HepG2 (cell line): ENCODE measurements at regions not wholly inside any gene's neighbourhood (a gene's known extent, or its start where the extent isn't known, plus 50 kb on each side); places are given as distances from the start of the nearest gene placed in this dataset.

Source experiments
- ATAC-seq: fragments of 200-7000 bp; cut with Tn5 transposase; 3 replicates; pipeline ENCODE4 v1.9.1; 2020; ENCODE audit warnings: mild to moderate bottlenecking, moderate library complexity
- BruUV-seq: library from RNA; stranded (reverse); fragments of 400-500 nt; replicated peaks from 2 replicates; lab custom pipeline; 2021; lab: Mats Ljungman, UMichigan
- CTCF ChIA-PET: fragments of 300-600 bp; formaldehyde crosslinking; extraction: SDS; loops from one replicate; lab custom pipeline; 2021; ENCODE audit warnings: low total read pairs, inconsistent platforms, low intra/inter-chr PET ratio; lab: Yijun Ruan, JAX
- POLR2A ChIA-PET: fragments of 350-600 bp; sonication (Branson Sonifier 250); formaldehyde crosslinking; loops from one replicate; lab custom pipeline; 2020; ENCODE audit warnings: antibody characterized with exemption, inconsistent platforms; lab: Yijun Ruan, JAX
- DNase-seq: peaks from one replicate; pipeline ENCODE4 v3.0.0-alpha.2; 2015; ENCODE audit warnings: low spot score
- FAIRE-seq: peaks from 3 replicates; lab custom pipeline; 2011; peaks lifted over from hg19 to GRCh38; lab: Jason Lieb, UNC
- H2AFZ ChIP-seq: one replicate; pipeline ENCODE4 v1.6.1; 2011; ENCODE audit warnings: low read length, inconsistent platforms
- H3K27ac ChIP-seq: fragments of 300-600 bp; 3 replicates; pipeline ENCODE4 v1.8.0; 2011; ENCODE audit warnings: mixed run types, mild to moderate bottlenecking, mixed read lengths, low read length, inconsistent platforms; ENCODE audit not compliant: insufficient read depth; ENCODE audit errors: extremely low read length
- H3K27me3 ChIP-seq, 2 experiments: fragments of 200-600 bp in 1 of 2; 2 replicates in 1 of 2; 3 replicates in 1 of 2; pipeline versions ENCODE4 v1.6.0 to v1.8.0; 2011; ENCODE audit warnings: low read length in 2 of 2, mild to moderate bottlenecking in 2 of 2, moderate library complexity in 2 of 2, inconsistent platforms in 1 of 2; ENCODE audit not compliant: insufficient read depth in 2 of 2, control insufficient read depth in 1 of 2
- H3K36me3 ChIP-seq, 2 experiments: fragments of 200-600 bp in 1 of 2; replicated peaks in 1 of 2; 2 replicates in 1 of 2; 3 replicates in 1 of 2; pipeline versions ENCODE4 v1.5.1 to v1.8.0; 2011; ENCODE audit warnings: low read length in 2 of 2, inconsistent platforms in 1 of 2; ENCODE audit not compliant: insufficient read depth in 2 of 2, control insufficient read depth in 1 of 2
- H3K4me1 ChIP-seq: 2 replicates; pipeline ENCODE4 v1.5.1; 2012; ENCODE audit warnings: low read length, inconsistent platforms; ENCODE audit not compliant: insufficient read depth
- H3K4me2 ChIP-seq: 2 replicates; pipeline ENCODE4 v1.6.0; 2011; ENCODE audit warnings: low read depth, low read length, inconsistent platforms
- H3K4me3 ChIP-seq, 3 experiments: fragments of 200-600 bp in 1 of 3; sonication (generic), shearing (Covaris generic) in 1 of 3; replicated peaks in 1 of 3; 2 replicates each; pipeline ENCODE4 v1.5.1; 2011 to 2016; ENCODE audit warnings: low read length in 3 of 3, inconsistent platforms in 2 of 3, low read depth in 2 of 3, mild to moderate bottlenecking in 2 of 3, control low read depth in 1 of 3, mixed read lengths in 1 of 3; ENCODE audit not compliant: insufficient read depth in 1 of 3
- H3K79me2 ChIP-seq: one replicate; pipeline ENCODE4 v1.6.1; 2011; ENCODE audit warnings: low read length, inconsistent platforms; ENCODE audit not compliant: insufficient read depth
- H3K9ac ChIP-seq: 2 replicates; pipeline ENCODE4 v1.6.0; 2011; ENCODE audit warnings: mild to moderate bottlenecking, low read depth, low read length, inconsistent platforms; ENCODE audit not compliant: insufficient read depth
- H3K9me3 ChIP-seq: 2 replicates; pipeline ENCODE4 v1.5.1; 2012; ENCODE audit warnings: mild to moderate bottlenecking, low read length
- H4K20me1 ChIP-seq: 2 replicates; pipeline ENCODE4 v1.6.0; 2011; ENCODE audit warnings: inconsistent platforms, mild to moderate bottlenecking, low read length, moderate library complexity; ENCODE audit not compliant: insufficient read depth
- GFI1 ChIP-seq: sonication (generic); formaldehyde crosslinking; IDR thresholded peaks from 2 replicates; pipeline ENCODE4 v1.5.0; 2020; ENCODE audit warnings: missing genetic modification reagents, mild to moderate bottlenecking, borderline replicate concordance
- HNRNPL ChIP-seq: fragments of 200-400 bp; formaldehyde crosslinking; IDR thresholded peaks from 2 replicates; pipeline ENCODE4 v1.6.1; 2017; ENCODE audit warnings: mild to moderate bottlenecking, low read depth, low read length
- MEIS2 ChIP-seq: sonication (generic); formaldehyde crosslinking; IDR thresholded peaks from 2 replicates; pipeline ENCODE4 v1.9.0; 2021; ENCODE audit warnings: mild to moderate bottlenecking, missing genetic modification reagents
- ZBTB7A ChIP-seq: sonication (generic); formaldehyde crosslinking; IDR thresholded peaks from 2 replicates; pipeline ENCODE4 v1.8.0; 2022; ENCODE audit warnings: mild to moderate bottlenecking, missing genetic modification reagents
- ZFX ChIP-seq: sonication (generic); formaldehyde crosslinking; IDR thresholded peaks from 2 replicates; pipeline ENCODE4 v1.4.0; 2020; ENCODE audit warnings: mild to moderate bottlenecking, low read depth, missing genetic modification reagents, moderate library complexity
- ZNF207 ChIP-seq: fragments of 450-650 bp; IDR thresholded peaks from 2 replicates; pipeline ENCODE4 v1.6.1; 2016; ENCODE audit warnings: antibody characterized with exemption, borderline replicate concordance
- ZNF33A ChIP-seq: sonication (generic); formaldehyde crosslinking; IDR thresholded peaks from 2 replicates; pipeline ENCODE4 v1.5.1; 2020; ENCODE audit warnings: missing genetic modification reagents, mild to moderate bottlenecking, moderate library complexity, borderline replicate concordance
- WGBS: methylation state at CpG from one replicate; pipeline ENCODE4 v1.1.6; 2017; ENCODE audit warnings: low lambda C conversion rate; 5-methylcytosine and 5-hydroxymethylcytosine counted together
- in situ Hi-C: cut with HindIII; loops from 2 replicates; pipeline ENCODE4 v1.10.0; 2017; ENCODE audit warnings: low pct_unique_long_range_greater_than_20kb; ENCODE audit not compliant: extremely low pct_ligation_motif_present
- intact Hi-C: fragments of 100-400 bp; cut with micrococcal nuclease; formaldehyde crosslinking; loops from one replicate; pipeline ENCODE4 v1.10.0; 2022; ENCODE audit not compliant: unreplicated experiment
- TF ChIP-seq, protein P1 (sequence below): fragments of 450-650 bp; IDR thresholded peaks from 2 replicates; pipeline ENCODE4 v1.6.1; 2017; ENCODE audit warnings: mild to moderate bottlenecking
- TF ChIP-seq, protein P2 (sequence below): sonication (generic); formaldehyde crosslinking; IDR thresholded peaks from 2 replicates; pipeline ENCODE4 v1.8.1; 2023; ENCODE audit warnings: missing genetic modification reagents, mild to moderate bottlenecking, borderline replicate concordance

- no TSS peak for BruUV-seq
- H3K36me3 ChIP-seq = no peaks in the 10 kb centered on the region
- TF ChIP-seq, protein P1, sequence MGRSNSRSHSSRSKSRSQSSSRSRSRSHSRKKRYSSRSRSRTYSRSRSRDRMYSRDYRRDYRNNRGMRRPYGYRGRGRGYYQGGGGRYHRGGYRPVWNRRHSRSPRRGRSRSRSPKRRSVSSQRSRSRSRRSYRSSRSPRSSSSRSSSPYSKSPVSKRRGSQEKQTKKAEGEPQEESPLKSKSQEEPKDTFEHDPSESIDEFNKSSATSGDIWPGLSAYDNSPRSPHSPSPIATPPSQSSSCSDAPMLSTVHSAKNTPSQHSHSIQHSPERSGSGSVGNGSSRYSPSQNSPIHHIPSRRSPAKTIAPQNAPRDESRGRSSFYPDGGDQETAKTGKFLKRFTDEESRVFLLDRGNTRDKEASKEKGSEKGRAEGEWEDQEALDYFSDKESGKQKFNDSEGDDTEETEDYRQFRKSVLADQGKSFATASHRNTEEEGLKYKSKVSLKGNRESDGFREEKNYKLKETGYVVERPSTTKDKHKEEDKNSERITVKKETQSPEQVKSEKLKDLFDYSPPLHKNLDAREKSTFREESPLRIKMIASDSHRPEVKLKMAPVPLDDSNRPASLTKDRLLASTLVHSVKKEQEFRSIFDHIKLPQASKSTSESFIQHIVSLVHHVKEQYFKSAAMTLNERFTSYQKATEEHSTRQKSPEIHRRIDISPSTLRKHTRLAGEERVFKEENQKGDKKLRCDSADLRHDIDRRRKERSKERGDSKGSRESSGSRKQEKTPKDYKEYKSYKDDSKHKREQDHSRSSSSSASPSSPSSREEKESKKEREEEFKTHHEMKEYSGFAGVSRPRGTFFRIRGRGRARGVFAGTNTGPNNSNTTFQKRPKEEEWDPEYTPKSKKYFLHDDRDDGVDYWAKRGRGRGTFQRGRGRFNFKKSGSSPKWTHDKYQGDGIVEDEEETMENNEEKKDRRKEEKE = no peak
- TF ChIP-seq, protein P2, sequence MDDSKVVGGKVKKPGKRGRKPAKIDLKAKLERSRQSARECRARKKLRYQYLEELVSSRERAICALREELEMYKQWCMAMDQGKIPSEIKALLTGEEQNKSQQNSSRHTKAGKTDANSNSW (CRISPR knock-in tag) = no peak
- TF ChIP-seq MEIS2 (CRISPR knock-in tag) = no peak
- H2AFZ ChIP-seq = no peak overlapping the region
- H3K9ac ChIP-seq = no peak overlapping the region
- intact Hi-C loops = no loop called here
- no peak for DNase-seq
- H3K27ac ChIP-seq = no peak overlapping the region
- in situ Hi-C loops = no loop called here
- H3K9me3 ChIP-seq = no peaks in the 10 kb centered on the region
- no peak overlapping the region for H3K4me2 ChIP-seq
- H3K27me3 ChIP-seq = no peaks in the 10 kb centered on the region
- ChIA-PET POLR2A (no interaction called here), CTCF (no interaction called here)
- H3K4me1 ChIP-seq = no peaks in the 10 kb centered on the region
- H3K4me3 ChIP-seq = no peak overlapping the region
- FAIRE-seq = no peak
- WGBS = 73% methylated on average over 4 of the region's 8 CpGs
- no peaks in the 10 kb centered on the region for H4K20me1 ChIP-seq
- no peak for ATAC-seq
- no peaks in the 10 kb centered on the region for H3K79me2 ChIP-seq
Measured at GRCh38 chr5:133854554-133854953, 113.9 kb downstream of the C5orf15 start.

- Histone ChIP-seq H3K4me3 (no peak overlapping the region), H3K4me2 (no peak overlapping the region), H3K79me2 (no peaks in the 10 kb centered on the region), H4K20me1 (no peaks in the 10 kb centered on the region), H3K36me3 (no peaks in the 10 kb centered on the region), H2AFZ (no peak overlapping the region), H3K27me3 (no peaks in the 10 kb centered on the region), H3K9ac (no peak overlapping the region), H3K27ac (no peak overlapping the region)
- 20% methylated on average over 5 of the region's 6 CpGs for WGBS
- intact Hi-C loops = no loop called here
- POLR2A ChIA-PET = no interaction called here
- DNase-seq (no peak), ATAC-seq (no peak)
- CTCF ChIA-PET = no interaction called here
- in situ Hi-C loops = no loop called here
- no TSS peak for BruUV-seq
- TF ChIP-seq ZBTB7A (CRISPR knock-in tag) (no peak), ZFX (CRISPR knock-in tag) (no peak), HNRNPL (no peak), ZNF207 (no peak), GFI1 (CRISPR knock-in tag) (no peak), ZNF33A (CRISPR knock-in tag) (no peak)
- TF ChIP-seq, all 625 proteins: peak for 0
- no peaks in the 10 kb centered on the region for H3K9me3 ChIP-seq
- no peak for FAIRE-seq
- no peaks in the 10 kb centered on the region for H3K4me1 ChIP-seq
Measured at GRCh38 chr5:133853646-133854365, 114.6 kb downstream of the C5orf15 start.
